Astrocyte (in vitro differentiated cells and primary cell): ENCODE measurements at regions not wholly inside any gene's neighbourhood (a gene's known extent, or its start where the extent isn't known, plus 50 kb on each side); places are given as distances from the start of the nearest gene placed in this dataset.

ENCODE experiments used
- DNase-seq: peaks from one replicate; pipeline ENCODE4 v3.0.0-alpha.2; 2010; ENCODE audit warnings: low read depth
- FAIRE-seq: peaks from 2 replicates; lab custom pipeline; 2011; peaks lifted over from hg19 to GRCh38; lab: Jason Lieb, UNC
- H2AFZ ChIP-seq: 2 replicates; pipeline ENCODE4 v1.6.0; 2012; ENCODE audit warnings: low read depth, low read length, inconsistent platforms
- H3K27ac ChIP-seq: 2 replicates; pipeline ENCODE4 v1.5.1; 2011; ENCODE audit warnings: low read depth, low read length, inconsistent platforms
- H3K27me3 ChIP-seq: 2 replicates; pipeline ENCODE4 v1.6.0; 2011; ENCODE audit warnings: low read length, inconsistent platforms; ENCODE audit not compliant: insufficient read depth
- H3K36me3 ChIP-seq: 2 replicates; pipeline ENCODE4 v1.5.1; 2011; ENCODE audit warnings: low read length, inconsistent platforms; ENCODE audit not compliant: insufficient read depth
- H3K4me1 ChIP-seq: 2 replicates; pipeline ENCODE4 v1.5.1; 2011; ENCODE audit warnings: low read length, inconsistent platforms; ENCODE audit not compliant: insufficient read depth
- H3K4me2 ChIP-seq: 2 replicates; pipeline ENCODE4 v1.6.0; 2012; ENCODE audit warnings: low read length, inconsistent platforms
- H3K4me3 ChIP-seq: 2 replicates; pipeline ENCODE4 v1.5.1; 2011; ENCODE audit warnings: low read depth, mild to moderate bottlenecking, low read length, inconsistent platforms; ENCODE audit not compliant: insufficient read depth
- H3K79me2 ChIP-seq: 2 replicates; pipeline ENCODE4 v1.6.0; 2012; ENCODE audit warnings: mild to moderate bottlenecking, low read length, inconsistent platforms; ENCODE audit not compliant: insufficient read depth
- H3K9ac ChIP-seq: 2 replicates; pipeline ENCODE4 v1.6.0; 2012; ENCODE audit warnings: mild to moderate bottlenecking, low read length, inconsistent platforms
- H3K9me3 ChIP-seq: 2 replicates; pipeline ENCODE4 v1.5.1; 2012; ENCODE audit warnings: low read depth, mild to moderate bottlenecking, low read length, inconsistent platforms; ENCODE audit not compliant: insufficient read depth
- H4K20me1 ChIP-seq: 2 replicates; pipeline ENCODE4 v1.6.0; 2012; ENCODE audit warnings: low read length, inconsistent platforms; ENCODE audit not compliant: insufficient read depth
- H3K27ac Mint-ChIP-seq: one replicate; pipeline ENCODE4 v1.8.0; 2021; ENCODE audit warnings: mild to moderate bottlenecking, mixed read lengths; ENCODE audit not compliant: unreplicated experiment
- H3K27me3 Mint-ChIP-seq: one replicate; pipeline ENCODE4 v1.8.0; 2021; ENCODE audit warnings: low read depth, mixed read lengths; ENCODE audit not compliant: unreplicated experiment
- H3K36me3 Mint-ChIP-seq: one replicate; pipeline ENCODE4 v1.8.0; 2021; ENCODE audit warnings: low read depth, mixed read lengths; ENCODE audit not compliant: unreplicated experiment
- H3K4me1 Mint-ChIP-seq: one replicate; pipeline ENCODE4 v1.8.0; 2021; ENCODE audit warnings: low read depth, mixed read lengths; ENCODE audit not compliant: unreplicated experiment
- H3K4me3 Mint-ChIP-seq: one replicate; pipeline ENCODE4 v1.8.0; 2021; ENCODE audit warnings: mild to moderate bottlenecking, moderate library complexity, mixed read lengths; ENCODE audit not compliant: unreplicated experiment
- H3K9me3 Mint-ChIP-seq: one replicate; pipeline ENCODE4 v1.8.0; 2021; ENCODE audit warnings: mild to moderate bottlenecking, mixed read lengths; ENCODE audit not compliant: unreplicated experiment
- CTCF ChIP-seq: IDR thresholded peaks from 2 replicates; pipeline ENCODE4 v1.5.1; 2011; ENCODE audit warnings: low read depth, mild to moderate bottlenecking, inconsistent platforms, low read length, moderate library complexity; ENCODE audit not compliant: insufficient read depth
- EZH2 ChIP-seq: IDR thresholded peaks from 2 replicates; pipeline ENCODE4 v1.6.1; 2012; ENCODE audit warnings: mild to moderate bottlenecking, low read length, inconsistent platforms; ENCODE audit not compliant: insufficient read depth

- Histone ChIP-seq H3K27ac (peak overlapping the region; percentile 47), H3K9ac (no peak overlapping the region), H3K27me3 (no peaks in the 10 kb centered on the region), H3K36me3 (no peaks in the 10 kb centered on the region), H4K20me1 (no peaks in the 10 kb centered on the region), H3K4me1 (peaks cover 18% of the 10 kb centered on the region), H2AFZ (no peak overlapping the region), H3K4me2 (peak overlapping the region; percentile 41), H3K4me3 (no peak overlapping the region), H3K79me2 (no peaks in the 10 kb centered on the region), H3K9me3 (no peaks in the 10 kb centered on the region)
- no peaks in the 10 kb centered on the region for H3K27me3 Mint-ChIP-seq
- peaks cover 1% of the 10 kb centered on the region for H3K36me3 Mint-ChIP-seq
- H3K9me3 Mint-ChIP-seq = peaks cover 7% of the 10 kb centered on the region
- peaks cover 24% of the 10 kb centered on the region for H3K4me1 Mint-ChIP-seq
- FAIRE-seq (peak; percentile 92), DNase-seq (peak; percentile 96)
- no peak overlapping the region for H3K4me3 Mint-ChIP-seq
- no peak overlapping the region for H3K27ac Mint-ChIP-seq
- TF ChIP-seq EZH2 (no peak), CTCF (no peak)
Observed at GRCh38 chr4:186932631-186933187, 209.1 kb upstream of the FAT1 start.

GRCh38 chr4:186934244-186934643 is 210.6 kb upstream of the FAT1 start:
- Histone ChIP-seq H3K27ac (no peak overlapping the region), H3K4me2 (no peak overlapping the region), H3K9ac (no peak overlapping the region), H3K79me2 (no peaks in the 10 kb centered on the region), H3K9me3 (no peaks in the 10 kb centered on the region), H3K36me3 (no peaks in the 10 kb centered on the region), H3K27me3 (no peaks in the 10 kb centered on the region), H3K4me3 (no peak overlapping the region), H2AFZ (no peak overlapping the region), H4K20me1 (no peaks in the 10 kb centered on the region), H3K4me1 (peaks cover 18% of the 10 kb centered on the region)
- Mint-ChIP-seq H3K27me3 (no peaks in the 10 kb centered on the region), H3K9me3 (peaks cover 6% of the 10 kb centered on the region), H3K4me1 (peaks cover 24% of the 10 kb centered on the region), H3K27ac (no peak overlapping the region), H3K4me3 (no peak overlapping the region), H3K36me3 (peaks cover 1% of the 10 kb centered on the region)
- TF ChIP-seq EZH2 (no peak), CTCF (no peak)
- DNase-seq (no peak), FAIRE-seq (no peak)

- no peak for FAIRE-seq
- Mint-ChIP-seq H3K4me3 (no peak overlapping the region), H3K36me3 (peaks cover 1% of the 10 kb centered on the region), H3K9me3 (peaks cover 4% of the 10 kb centered on the region), H3K4me1 (peaks cover 24% of the 10 kb centered on the region), H3K27me3 (no peaks in the 10 kb centered on the region), H3K27ac (no peak overlapping the region)
- H3K79me2 ChIP-seq = no peaks in the 10 kb centered on the region
- H4K20me1 ChIP-seq = no peaks in the 10 kb centered on the region
- no peak overlapping the region for H3K9ac ChIP-seq
- DNase-seq = no peak
- no peak overlapping the region for H3K27ac ChIP-seq
- H3K4me3 ChIP-seq = no peak overlapping the region
- TF ChIP-seq CTCF = no peak
- no peak for TF ChIP-seq EZH2
- H3K4me2 ChIP-seq = no peak overlapping the region
- H3K36me3 ChIP-seq = no peaks in the 10 kb centered on the region
- H3K4me1 ChIP-seq = peaks cover 18% of the 10 kb centered on the region
- H2AFZ ChIP-seq = no peak overlapping the region
- H3K9me3 ChIP-seq = no peaks in the 10 kb centered on the region
- H3K27me3 ChIP-seq = no peaks in the 10 kb centered on the region
Observed at GRCh38 chr4:186934841-186935443, 211.3 kb upstream of the FAT1 start.
